ENCODE measurements at regions not wholly inside any gene's neighbourhood (a gene's known extent, or its start where the extent isn't known, plus 50 kb on each side); places are given as distances from the start of the nearest gene placed in this dataset.

- no peaks in the 10 kb centered on the region for H3K9me3 ChIP-seq (ENCODE audit: insufficient read depth, low read length, severe bottlenecking)
- H4K20me1 ChIP-seq (ENCODE audit: insufficient read depth, low read length) = no peaks in the 10 kb centered on the region
- H3K4me1 ChIP-seq (ENCODE audit: insufficient read depth, low read length) = no peaks in the 10 kb centered on the region
- H3K27ac ChIP-seq (ENCODE audit: low read length) = no peak overlapping the region
- no peaks in the 10 kb centered on the region for H3K79me2 ChIP-seq (ENCODE audit: insufficient read depth, low read length)
- no peak for TF ChIP-seq EZH2 (IDR thresholded peaks at IDR 0.05; ENCODE audit: borderline replicate concordance, low read depth, low read length, severe bottlenecking)
- no peak for TF ChIP-seq CTCF (IDR thresholded peaks at IDR 0.05; ENCODE audit: borderline replicate concordance, extremely low read depth, low read length, poor library complexity, severe bottlenecking)
- no peak overlapping the region for H3K4me2 ChIP-seq (ENCODE audit: insufficient read depth, low read length)
- no peak overlapping the region for H3K9ac ChIP-seq (ENCODE audit: low read depth, low read length)
- no peak for DNase-seq
- no peak for ATAC-seq (ENCODE audit: insufficient read depth, low read depth)
- H2AFZ ChIP-seq (ENCODE audit: low read depth, low read length) = no peak overlapping the region
- H3K36me3 ChIP-seq (ENCODE audit: insufficient read depth, low read length) = no peaks in the 10 kb centered on the region
- no peak overlapping the region for H3K4me3 ChIP-seq (ENCODE audit: low read depth in 1 of 2, low read length in 2 of 2)
- H3K27me3 ChIP-seq (ENCODE audit: insufficient read depth, low read length, poor library complexity) = no peaks in the 10 kb centered on the region
Observed at GRCh38 chr4:181685461-181685860, 557.7 kb upstream of the TENM3 start.

- H3K4me2 ChIP-seq (ENCODE audit: insufficient read depth, low read length) = no peak overlapping the region
- H3K9ac ChIP-seq (ENCODE audit: low read depth, low read length) = no peak overlapping the region
- no peaks in the 10 kb centered on the region for H3K27me3 ChIP-seq (ENCODE audit: insufficient read depth, low read length, poor library complexity)
- H3K4me1 ChIP-seq (ENCODE audit: insufficient read depth, low read length) = no peaks in the 10 kb centered on the region
- TF ChIP-seq CTCF (IDR thresholded peaks at IDR 0.05; ENCODE audit: borderline replicate concordance, extremely low read depth, low read length, poor library complexity, severe bottlenecking) (no peak), EZH2 (IDR thresholded peaks at IDR 0.05; ENCODE audit: borderline replicate concordance, low read depth, low read length, severe bottlenecking) (no peak)
- H3K27ac ChIP-seq (ENCODE audit: low read length) = no peak overlapping the region
- no peaks in the 10 kb centered on the region for H3K36me3 ChIP-seq (ENCODE audit: insufficient read depth, low read length)
- H3K79me2 ChIP-seq (ENCODE audit: insufficient read depth, low read length) = no peaks in the 10 kb centered on the region
- no peak for DNase-seq
- ATAC-seq (ENCODE audit: insufficient read depth, low read depth) = no peak
- H3K9me3 ChIP-seq (ENCODE audit: insufficient read depth, low read length, severe bottlenecking) = no peaks in the 10 kb centered on the region
- no peak overlapping the region for H2AFZ ChIP-seq (ENCODE audit: low read depth, low read length)
- no peak overlapping the region for H3K4me3 ChIP-seq (ENCODE audit: low read depth in 1 of 2, low read length in 2 of 2)
- H4K20me1 ChIP-seq (ENCODE audit: insufficient read depth, low read length) = no peaks in the 10 kb centered on the region
Observed at GRCh38 chr4:181685911-181686310, 557.3 kb upstream of the TENM3 start.

- no peaks in the 10 kb centered on the region for H4K20me1 ChIP-seq (ENCODE audit: insufficient read depth, low read length)
- no peaks in the 10 kb centered on the region for H3K79me2 ChIP-seq (ENCODE audit: insufficient read depth, low read length)
- no peak overlapping the region for H3K4me2 ChIP-seq (ENCODE audit: insufficient read depth, low read length)
- no peak overlapping the region for H3K4me3 ChIP-seq (ENCODE audit: low read depth in 1 of 2, low read length in 2 of 2)
- no peaks in the 10 kb centered on the region for H3K36me3 ChIP-seq (ENCODE audit: insufficient read depth, low read length)
- no peaks in the 10 kb centered on the region for H3K9me3 ChIP-seq (ENCODE audit: insufficient read depth, low read length, severe bottlenecking)
- no peak overlapping the region for H3K27ac ChIP-seq (ENCODE audit: low read length)
- H3K4me1 ChIP-seq (ENCODE audit: insufficient read depth, low read length) = no peaks in the 10 kb centered on the region
- TF ChIP-seq CTCF (IDR thresholded peaks at IDR 0.05; ENCODE audit: borderline replicate concordance, extremely low read depth, low read length, poor library complexity, severe bottlenecking) = no peak
- no peak for TF ChIP-seq EZH2 (IDR thresholded peaks at IDR 0.05; ENCODE audit: borderline replicate concordance, low read depth, low read length, severe bottlenecking)
- no peak for ATAC-seq (ENCODE audit: insufficient read depth, low read depth)
- H2AFZ ChIP-seq (ENCODE audit: low read depth, low read length) = no peak overlapping the region
- H3K27me3 ChIP-seq (ENCODE audit: insufficient read depth, low read length, poor library complexity) = no peaks in the 10 kb centered on the region
- DNase-seq = no peak
- H3K9ac ChIP-seq (ENCODE audit: low read depth, low read length) = no peak overlapping the region
Observed at GRCh38 chr4:181687116-181687515, 556.1 kb upstream of the TENM3 start.

- TF ChIP-seq CTCF (IDR thresholded peaks at IDR 0.05; ENCODE audit: borderline replicate concordance, extremely low read depth, low read length, poor library complexity, severe bottlenecking) = no peak
- TF ChIP-seq EZH2 (IDR thresholded peaks at IDR 0.05; ENCODE audit: borderline replicate concordance, low read depth, low read length, severe bottlenecking) = no peak
- H3K4me2 ChIP-seq (ENCODE audit: insufficient read depth, low read length) = no peak overlapping the region
- no peak overlapping the region for H3K27ac ChIP-seq (ENCODE audit: low read length)
- ATAC-seq (ENCODE audit: insufficient read depth, low read depth) = no peak
- H3K4me3 ChIP-seq (ENCODE audit: low read depth in 1 of 2, low read length in 2 of 2) = no peak overlapping the region
- no peaks in the 10 kb centered on the region for H4K20me1 ChIP-seq (ENCODE audit: insufficient read depth, low read length)
- H3K9ac ChIP-seq (ENCODE audit: low read depth, low read length) = no peak overlapping the region
- no peaks in the 10 kb centered on the region for H3K9me3 ChIP-seq (ENCODE audit: insufficient read depth, low read length, severe bottlenecking)
- no peaks in the 10 kb centered on the region for H3K79me2 ChIP-seq (ENCODE audit: insufficient read depth, low read length)
- no peaks in the 10 kb centered on the region for H3K4me1 ChIP-seq (ENCODE audit: insufficient read depth, low read length)
- no peaks in the 10 kb centered on the region for H3K36me3 ChIP-seq (ENCODE audit: insufficient read depth, low read length)
- no peaks in the 10 kb centered on the region for H3K27me3 ChIP-seq (ENCODE audit: insufficient read depth, low read length, poor library complexity)
- H2AFZ ChIP-seq (ENCODE audit: low read depth, low read length) = no peak overlapping the region
- DNase-seq = no peak
Observed at GRCh38 chr4:181688432-181688831, 554.8 kb upstream of the TENM3 start.
